Liver (tissue), 3 donors: ENCODE measurements at regions not wholly inside any gene's neighbourhood (a gene's known extent, or its start where the extent isn't known, plus 50 kb on each side); places are given as distances from the start of the nearest gene placed in this dataset.

Experiments used
- TF ChIP-seq, protein P1 (sequence below): fragments of 150-350 bp; IDR thresholded peaks from 2 replicates; pipeline ENCODE4 v1.5.1; 2017; ENCODE audit warnings: improper control_type of control experiment, low read depth, low read length; ENCODE audit not compliant: missing input control
- TF ChIP-seq, protein P2 (sequence below): IDR thresholded peaks from 2 replicates; pipeline ENCODE4 v1.6.1; 2016; ENCODE audit warnings: antibody characterized with exemption
- donor health status: healthy.
- donor health status: healthy.

DNA sequence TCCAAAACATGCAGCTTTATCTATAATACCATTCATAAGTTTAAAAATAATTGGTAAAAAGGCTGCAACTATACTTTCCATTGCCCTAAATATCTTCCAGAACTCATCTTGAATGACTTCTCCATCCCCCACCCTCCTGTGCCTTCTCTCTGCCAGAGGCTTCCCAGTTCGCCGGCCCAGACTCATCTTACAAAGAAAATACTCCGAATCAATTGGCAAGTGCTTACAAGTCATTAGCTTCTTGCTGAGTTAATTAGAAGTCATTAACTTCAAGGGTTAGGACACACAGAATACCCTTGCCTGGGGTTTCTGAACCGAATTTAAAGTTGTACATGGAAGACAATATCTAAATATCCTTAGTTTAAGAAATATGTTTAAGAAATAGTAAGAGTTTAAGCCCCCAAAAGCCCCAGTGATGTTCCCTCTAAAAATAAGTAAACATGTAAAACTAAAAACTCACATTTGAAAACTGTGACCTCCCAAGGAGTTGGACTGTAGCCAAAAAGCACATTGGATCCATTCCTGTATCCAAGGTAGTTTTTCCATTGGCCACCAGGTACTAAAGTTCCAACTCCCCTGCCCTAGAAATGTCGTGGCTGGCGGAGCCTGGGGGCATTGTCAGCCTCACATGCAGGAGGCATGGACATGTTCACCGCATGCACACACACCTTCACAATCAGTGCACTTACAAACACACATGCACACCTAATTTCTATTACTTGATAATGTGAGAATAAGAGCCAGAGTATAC is 535.2 kb upstream of the FAT1 start:
- TF ChIP-seq, protein P1, sequence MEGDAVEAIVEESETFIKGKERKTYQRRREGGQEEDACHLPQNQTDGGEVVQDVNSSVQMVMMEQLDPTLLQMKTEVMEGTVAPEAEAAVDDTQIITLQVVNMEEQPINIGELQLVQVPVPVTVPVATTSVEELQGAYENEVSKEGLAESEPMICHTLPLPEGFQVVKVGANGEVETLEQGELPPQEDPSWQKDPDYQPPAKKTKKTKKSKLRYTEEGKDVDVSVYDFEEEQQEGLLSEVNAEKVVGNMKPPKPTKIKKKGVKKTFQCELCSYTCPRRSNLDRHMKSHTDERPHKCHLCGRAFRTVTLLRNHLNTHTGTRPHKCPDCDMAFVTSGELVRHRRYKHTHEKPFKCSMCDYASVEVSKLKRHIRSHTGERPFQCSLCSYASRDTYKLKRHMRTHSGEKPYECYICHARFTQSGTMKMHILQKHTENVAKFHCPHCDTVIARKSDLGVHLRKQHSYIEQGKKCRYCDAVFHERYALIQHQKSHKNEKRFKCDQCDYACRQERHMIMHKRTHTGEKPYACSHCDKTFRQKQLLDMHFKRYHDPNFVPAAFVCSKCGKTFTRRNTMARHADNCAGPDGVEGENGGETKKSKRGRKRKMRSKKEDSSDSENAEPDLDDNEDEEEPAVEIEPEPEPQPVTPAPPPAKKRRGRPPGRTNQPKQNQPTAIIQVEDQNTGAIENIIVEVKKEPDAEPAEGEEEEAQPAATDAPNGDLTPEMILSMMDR, result no peak
- TF ChIP-seq, protein P2, sequence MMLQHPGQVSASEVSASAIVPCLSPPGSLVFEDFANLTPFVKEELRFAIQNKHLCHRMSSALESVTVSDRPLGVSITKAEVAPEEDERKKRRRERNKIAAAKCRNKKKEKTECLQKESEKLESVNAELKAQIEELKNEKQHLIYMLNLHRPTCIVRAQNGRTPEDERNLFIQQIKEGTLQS, result no peak
